NCI-H2029 treated with DMSO at 0.1 percent for 48 hours (cell line): ENCODE measurements at regions not wholly inside any gene's neighbourhood (a gene's known extent, or its start where the extent isn't known, plus 50 kb on each side); places are given as distances from the start of the nearest gene placed in this dataset.
"Not testable (repeated sequence)": the region's sequence is repeated elsewhere in the genome, so short reads cannot be mapped to it uniquely, and the experiment has no call there.

Experiments
- DNase-seq: peaks from one replicate; lab custom pipeline; 2025; lab: John Stamatoyannopoulos, UW

DNA sequence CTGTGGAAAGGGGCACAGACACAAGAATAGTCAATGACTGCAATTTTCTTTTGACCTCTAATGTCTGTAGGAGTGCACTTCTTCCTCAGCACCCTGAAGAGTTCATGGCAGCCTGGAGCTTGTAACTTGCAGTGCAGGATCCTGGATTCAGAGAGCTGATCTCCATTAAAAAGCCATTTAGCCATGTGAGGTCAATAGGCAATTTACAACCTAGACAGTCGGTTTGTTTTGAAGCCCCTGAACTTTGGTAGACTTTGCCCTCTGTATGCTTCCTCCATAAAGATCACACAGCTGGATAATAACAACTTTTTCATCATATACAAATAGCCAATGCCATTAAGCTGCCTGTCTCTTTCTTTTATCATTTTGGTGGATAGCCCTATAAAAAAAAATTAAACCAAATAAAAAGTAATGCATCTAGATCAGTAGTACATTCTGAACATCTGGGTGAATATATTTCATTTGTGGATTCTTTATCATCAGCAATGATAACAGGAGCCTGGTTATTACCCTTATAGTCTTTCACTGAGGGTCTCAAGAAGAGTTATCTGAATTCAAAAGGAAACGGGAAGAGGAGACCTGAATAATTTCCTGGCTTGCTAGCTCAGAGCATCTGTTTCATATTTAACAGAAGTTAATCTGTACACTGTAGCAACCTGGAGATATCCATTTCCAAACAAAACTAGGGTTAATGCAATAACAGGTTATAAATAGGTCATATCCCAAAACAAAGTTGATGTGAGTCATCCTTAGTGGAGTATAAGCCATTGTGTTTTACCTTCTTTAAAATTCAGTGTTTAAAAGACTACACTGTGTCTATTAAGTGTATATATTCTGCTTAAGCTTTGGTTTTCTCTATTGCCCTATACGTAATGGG, 193.8 kb upstream of the ACTBL2 start:
- no peak for DNase-seq

DNA sequence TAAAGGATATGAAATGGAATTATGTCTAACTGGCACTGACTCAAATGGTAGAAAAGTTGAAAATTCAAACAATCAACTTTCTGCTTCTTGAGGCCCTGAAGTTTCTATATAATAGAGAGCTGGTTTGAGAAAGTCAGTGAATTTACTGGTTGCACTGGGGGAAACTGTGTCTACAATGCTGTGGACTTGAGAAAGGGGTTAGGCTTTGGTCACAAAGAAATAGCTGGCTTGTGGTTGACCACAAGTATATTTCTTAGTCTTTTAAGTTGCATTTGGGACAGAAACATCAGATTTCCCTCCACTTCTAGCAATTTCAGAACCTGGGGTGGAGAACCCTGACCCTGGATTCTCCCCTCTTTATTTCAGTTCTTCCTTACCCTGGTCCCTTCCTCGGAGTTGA, 192.6 kb upstream of the ACTBL2 start:
- no peak for DNase-seq

DNA sequence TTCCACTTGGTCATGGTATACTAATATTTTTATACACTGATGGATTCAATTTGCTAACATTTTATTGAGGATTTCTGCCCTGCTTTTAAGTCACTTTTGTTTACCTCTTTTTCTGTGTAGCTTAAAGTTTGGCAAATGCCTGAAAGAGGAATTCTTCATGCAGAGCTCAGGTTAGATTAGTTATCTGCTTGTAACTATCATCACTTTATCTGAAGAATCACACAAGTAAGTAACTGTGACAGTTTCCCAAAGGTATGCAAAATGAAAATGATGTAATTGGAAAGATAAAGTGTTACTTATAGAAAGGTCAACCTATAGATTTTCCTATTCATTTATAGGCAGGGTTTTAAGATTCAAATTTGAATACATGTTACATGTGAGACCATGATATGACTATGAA, 188.8 kb upstream of the ACTBL2 start:
- DNase-seq: no peak

GRCh38 chr5:57666582-57666981, 184.0 kb upstream of the ACTBL2 start:
- DNase-seq: no peak

- DNase-seq: no peak
Measured at GRCh38 chr5:57665146-57665936, 182.7 kb upstream of the ACTBL2 start.

GRCh38 chr5:57664700-57665099, 182.1 kb upstream of the ACTBL2 start:
- no peak for DNase-seq

DNA sequence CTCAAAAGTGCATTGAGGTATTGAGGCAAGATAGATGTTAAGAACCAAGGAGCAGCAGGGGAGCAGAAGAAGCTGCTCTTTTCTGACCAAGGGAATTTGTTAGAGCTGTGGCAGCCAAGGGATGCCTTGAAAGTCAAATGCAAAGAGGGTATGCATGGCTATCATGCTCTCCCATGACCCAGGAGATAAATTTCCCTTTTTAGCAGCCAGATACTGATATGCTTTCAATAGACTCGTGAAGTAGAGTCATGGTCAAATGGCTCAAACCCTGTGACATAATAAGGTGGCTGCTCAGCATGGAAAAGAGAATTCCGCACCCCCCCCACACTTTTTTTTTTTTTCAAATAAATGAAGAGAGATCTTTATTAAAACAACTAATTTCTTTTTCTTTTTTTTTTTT, 180.9 kb upstream of the ACTBL2 start:
- no peak for DNase-seq

GRCh38 chr5:57662991-57663390, 180.4 kb upstream of the ACTBL2 start:
- no peak for DNase-seq

DNA sequence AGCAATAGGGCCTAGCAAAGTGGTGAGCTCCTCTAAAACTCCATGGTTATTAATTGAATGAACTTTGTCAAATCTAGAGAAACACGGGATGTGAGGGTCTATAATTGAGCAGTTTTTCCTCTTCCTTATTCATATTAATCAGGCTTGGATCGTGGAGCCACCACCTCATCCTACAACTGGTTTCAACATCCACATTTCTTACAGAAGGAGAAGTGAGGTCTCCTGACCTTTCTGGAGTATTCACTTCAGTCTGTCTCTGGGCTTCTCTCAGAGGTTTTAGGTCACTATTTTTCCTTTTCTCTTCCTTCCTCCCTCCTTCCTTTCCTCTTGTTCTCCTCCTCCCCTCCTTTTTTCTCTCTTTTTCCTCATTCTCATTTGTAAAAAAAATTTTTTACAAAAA, 177.3 kb upstream of the ACTBL2 start:
- DNase-seq: no peak

DNA sequence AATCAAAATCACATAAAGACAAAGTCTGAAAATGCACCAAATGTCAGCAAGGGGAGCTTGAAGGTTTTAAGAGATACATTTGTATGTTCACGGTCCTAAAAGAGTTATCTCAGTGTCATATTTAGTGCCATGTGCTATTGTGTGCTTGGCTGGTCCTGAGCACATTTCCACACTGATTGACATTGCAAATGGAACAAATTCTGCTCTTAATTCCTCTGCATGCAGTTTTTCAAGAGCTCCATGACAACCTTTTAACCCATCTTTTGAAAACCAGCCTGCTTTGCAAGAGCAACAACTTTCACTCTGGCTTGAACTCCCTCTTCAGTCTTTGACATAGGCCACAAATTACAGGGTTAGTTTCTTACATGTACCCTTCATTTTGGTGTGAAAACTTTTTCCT, 175.4 kb upstream of the ACTBL2 start:
- DNase-seq: no peak

DNA sequence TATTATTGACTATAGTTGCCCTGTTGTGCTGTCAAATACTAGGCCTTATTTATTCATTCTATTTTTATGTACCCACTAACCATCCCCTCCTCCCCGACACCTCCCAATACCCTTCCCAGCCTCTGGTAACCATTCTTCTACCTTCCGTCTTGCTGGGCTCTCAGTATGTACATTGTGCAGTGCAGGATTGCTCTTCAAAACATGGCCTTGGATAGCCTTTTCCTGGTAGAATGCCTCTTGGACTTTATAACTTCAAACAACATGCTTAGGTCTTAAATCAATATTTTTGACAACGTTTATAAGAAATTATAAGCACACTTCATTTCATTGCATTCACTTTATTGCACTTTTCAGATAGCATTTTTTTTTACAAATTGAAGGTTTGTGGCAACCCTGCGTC, 172.6 kb upstream of the ACTBL2 start:
- no peak for DNase-seq

DNA sequence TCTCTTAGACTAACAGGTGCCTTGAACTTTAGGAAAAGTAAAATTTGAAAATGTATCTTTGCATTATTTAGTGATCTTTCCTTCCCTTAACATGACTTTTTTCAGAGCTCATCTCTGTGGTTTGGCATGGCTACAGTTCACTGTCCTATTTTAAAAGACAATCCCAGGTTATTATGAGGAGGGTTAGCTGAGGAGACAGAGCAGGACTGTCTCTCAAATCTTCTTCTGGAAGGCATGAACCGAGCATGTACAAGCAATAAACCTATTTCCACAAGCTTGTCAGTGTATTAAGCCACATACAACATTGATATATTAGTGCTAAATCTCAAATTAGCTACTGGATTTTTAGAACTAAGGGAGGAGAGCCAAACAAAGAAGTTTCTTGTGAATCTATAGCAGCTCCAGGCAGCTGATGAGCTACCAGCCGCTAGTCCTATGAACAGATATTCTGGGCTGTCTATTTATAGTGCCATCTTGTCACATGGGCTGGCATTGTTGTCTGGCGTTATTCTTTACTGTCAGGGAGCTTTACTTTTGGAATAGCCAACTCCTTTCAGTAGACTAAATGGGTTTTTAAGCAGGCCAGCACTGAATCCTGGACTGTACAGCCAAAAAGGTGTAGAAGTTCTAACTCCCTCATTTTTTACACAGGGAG, 171.2 kb upstream of the ACTBL2 start:
- no peak for DNase-seq

DNA sequence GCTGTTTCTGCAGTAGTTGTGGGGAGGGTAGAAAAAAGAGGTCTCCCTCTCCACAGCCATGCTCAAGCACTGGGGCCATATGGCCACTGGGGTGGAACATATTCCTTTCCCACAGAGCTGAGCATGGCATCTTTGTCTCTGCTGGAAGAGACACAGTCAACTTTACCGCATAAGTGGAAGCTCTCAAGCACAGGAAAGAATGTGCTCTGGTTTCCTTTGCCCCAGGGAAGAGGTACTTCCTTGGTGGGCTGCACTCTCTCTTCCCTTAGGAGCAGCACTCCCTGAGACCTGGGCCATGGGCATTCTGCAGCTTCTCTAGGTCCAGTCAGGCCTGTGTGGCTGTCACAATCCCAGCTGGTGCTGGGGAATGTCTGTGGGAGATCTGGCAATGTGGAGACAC, 168.5 kb upstream of the ACTBL2 start:
- DNase-seq: no peak

DNA sequence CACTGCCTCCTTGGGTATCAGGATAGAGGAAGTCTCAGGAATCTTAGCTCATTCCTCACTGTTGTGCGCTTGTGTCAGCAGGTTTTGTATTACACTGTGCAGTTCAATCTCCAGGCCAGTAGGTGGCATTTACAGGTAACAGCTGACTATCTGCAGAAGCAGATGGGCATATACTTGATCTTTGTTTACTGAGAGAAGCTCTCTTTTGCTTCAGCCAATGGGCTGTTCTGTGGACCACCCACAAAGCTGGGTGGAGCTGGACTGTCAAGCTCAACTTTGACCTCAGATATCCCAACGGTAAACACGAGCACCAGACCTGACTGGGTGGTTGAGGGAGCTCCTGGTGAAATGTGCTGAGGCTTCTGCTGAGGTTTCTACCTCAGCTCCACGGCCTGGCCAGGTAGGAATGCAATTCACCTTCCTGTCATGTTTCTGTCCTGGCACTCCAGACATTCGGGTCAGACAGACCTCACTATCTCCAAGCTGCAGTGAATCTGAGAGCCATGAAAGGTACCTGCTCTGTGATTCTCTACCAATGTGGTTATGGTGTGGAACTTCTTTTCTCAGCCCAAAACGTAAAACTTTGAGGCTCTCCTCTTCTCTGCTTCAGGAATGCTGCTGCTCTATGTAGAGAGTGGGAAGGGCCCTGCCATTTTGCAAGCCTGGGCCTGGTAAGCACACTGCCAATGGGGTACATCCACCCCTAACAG, 167.9 kb upstream of the ACTBL2 start:
- DNase-seq: peak; percentile 7

GRCh38 chr5:57642698-57643097, 160.1 kb upstream of the ACTBL2 start:
- no peak for DNase-seq

- no peak for DNase-seq
Measured at GRCh38 chr5:57642066-57642465, 159.5 kb upstream of the ACTBL2 start.

DNA sequence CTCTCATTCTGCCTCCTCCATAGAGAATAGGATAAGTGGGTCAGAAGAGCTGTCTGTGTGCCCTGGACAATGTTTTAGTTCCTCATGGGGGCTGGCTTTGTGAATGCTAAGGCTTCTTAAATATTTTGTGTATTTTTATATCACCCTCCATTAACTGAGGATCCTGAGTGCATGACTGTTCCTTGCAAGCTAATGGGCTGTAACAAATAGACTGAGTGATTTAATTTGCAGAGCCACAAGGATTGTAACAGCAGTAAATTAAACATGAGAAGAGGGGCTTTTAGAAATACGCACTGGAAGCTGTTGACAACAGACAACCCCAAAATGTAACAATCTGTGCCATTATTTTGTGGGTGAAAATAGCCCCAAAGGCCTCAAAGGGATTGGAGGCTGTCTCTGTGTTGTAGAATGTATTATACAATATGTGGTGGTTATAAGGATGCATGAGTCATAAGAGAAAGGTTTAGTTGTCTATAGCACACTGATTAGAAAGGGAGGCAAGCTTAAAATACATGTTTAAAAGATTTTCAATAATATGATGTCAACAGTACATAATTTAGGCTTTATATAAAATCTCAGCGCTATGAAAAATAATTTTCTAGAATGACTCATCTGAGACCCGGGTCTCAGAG, 152.7 kb upstream of the ACTBL2 start:
- DNase-seq: no peak

GRCh38 chr5:57632937-57633336, 150.3 kb upstream of the ACTBL2 start:
- no peak for DNase-seq

DNA sequence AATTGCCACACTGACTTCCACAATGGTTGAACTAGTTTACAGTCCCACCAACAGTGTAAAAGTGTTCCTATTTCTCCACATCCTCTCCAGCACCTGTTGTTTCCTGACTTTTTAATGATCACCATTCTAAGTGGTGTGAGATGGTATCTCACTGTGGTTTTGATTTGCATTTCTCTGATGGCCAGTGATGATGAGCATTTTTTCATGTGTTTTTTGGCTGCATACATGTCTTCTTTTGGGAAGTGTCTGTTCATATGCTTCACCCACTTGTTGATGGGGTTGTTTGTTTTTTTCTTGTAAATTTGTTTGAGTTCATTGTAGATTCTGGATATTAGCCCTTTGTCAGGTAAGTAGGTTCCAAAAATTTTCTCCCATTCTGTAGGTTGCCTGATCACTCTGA, 148.5 kb upstream of the ACTBL2 start:
- DNase-seq: not testable (repeated sequence)

DNA sequence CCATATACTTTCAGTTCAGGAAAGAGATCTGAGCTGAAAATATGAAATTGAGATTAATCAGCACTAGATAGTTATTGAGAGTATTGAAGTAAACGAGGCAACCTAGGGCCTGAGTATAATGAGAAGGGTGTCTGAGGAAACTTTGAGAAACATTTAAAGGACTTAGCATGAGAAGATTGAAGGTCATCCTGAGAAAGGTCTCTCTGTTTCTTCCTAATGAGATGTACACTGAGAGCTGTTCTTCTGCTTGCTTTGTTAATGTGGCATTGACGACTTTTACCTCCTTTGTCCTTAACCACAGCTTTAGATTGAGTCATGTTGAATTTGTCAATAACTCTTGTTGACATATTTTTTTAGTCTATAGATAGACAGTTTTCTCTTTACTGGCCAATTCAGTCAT, 145.1 kb upstream of the ACTBL2 start:
- DNase-seq: no peak

GRCh38 chr5:57626703-57627102, 144.1 kb upstream of the ACTBL2 start:
- no peak for DNase-seq

DNA sequence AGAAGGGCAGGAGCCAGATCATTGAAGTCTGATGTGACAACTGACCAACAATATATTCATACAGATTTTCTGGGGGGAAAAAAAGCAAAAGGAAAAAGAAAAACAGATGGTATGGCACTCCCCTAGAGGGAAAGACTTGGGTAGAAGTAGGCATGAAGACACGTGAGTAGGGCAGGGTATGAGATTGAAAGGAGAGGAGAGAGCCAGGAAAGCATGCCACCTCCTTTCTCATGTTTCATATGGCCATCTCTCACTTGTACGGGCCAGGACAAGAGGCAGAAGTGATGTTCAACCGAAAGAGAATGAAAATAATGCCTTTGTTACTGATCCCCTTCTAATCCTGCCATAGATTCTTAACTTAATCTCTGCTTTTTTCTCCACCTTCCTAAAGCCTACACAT, 139.0 kb upstream of the ACTBL2 start:
- DNase-seq: no peak
